ENCODE measurements at regions not wholly inside any gene's neighbourhood (a gene's known extent, or its start where the extent isn't known, plus 50 kb on each side); places are given as distances from the start of the nearest gene placed in this dataset.

- TF ChIP-seq CHD7 (IDR thresholded peaks at IDR 0.05; ENCODE audit: insufficient replicate concordance, low read length): no peak
- no peak for TF ChIP-seq TCF12 (IDR thresholded peaks at IDR 0.05; ENCODE audit: low read depth, low read length)
- no peak for TF ChIP-seq SIN3A (conservative IDR thresholded peaks at IDR 0.05 in 1 of 2, IDR thresholded peaks at IDR 0.05 in 1 of 2; ENCODE audit: low read depth in 1 of 2, low read length in 2 of 2)
- no peak for TF ChIP-seq CREB1 (IDR thresholded peaks at IDR 0.05)
- no peak for TF ChIP-seq E2F6 (IDR thresholded peaks at IDR 0.05)
Observed at GRCh38 chr20:41932431-41932830, 314.3 kb upstream of the CHD6 start (continued).

Measured in H1 (cell line).